CD14-positive monocyte (primary cell): ENCODE measurements at regions not wholly inside any gene's neighbourhood (a gene's known extent, or its start where the extent isn't known, plus 50 kb on each side); places are given as distances from the start of the nearest gene placed in this dataset.

ENCODE experiments used
- DNase-seq, 3 donors: peaks; one replicate each; pipeline ENCODE4 v3.0.0-alpha.2; 2011 to 2022
- H2AFZ ChIP-seq: 2 replicates; pipeline ENCODE4 v1.6.0; 2012; ENCODE audit warnings: mild to moderate bottlenecking, low read depth, low read length, inconsistent platforms; ENCODE audit not compliant: insufficient read depth, poor library complexity, severe bottlenecking
- H3K27ac ChIP-seq, 2 donors: 1 replicate in 1 of 2; 2 replicates in 1 of 2; pipeline ENCODE4 v1.5.1; 2012 to 2013; ENCODE audit warnings: low read length in 2 of 2, control low read depth in 1 of 2, inconsistent platforms in 1 of 2, low read depth in 1 of 2, mild to moderate bottlenecking in 1 of 2
- H3K27me3 ChIP-seq, 2 donors: one replicate each; pipeline versions ENCODE4 v1.6.0 to v1.6.1; 2011 to 2013; ENCODE audit warnings: low read length in 2 of 2; ENCODE audit not compliant: control insufficient read depth in 2 of 2, insufficient read depth in 2 of 2
- H3K36me3 ChIP-seq, 2 donors: replicated peaks in 1 of 2; 1 replicate in 1 of 2; 2 replicates in 1 of 2; pipeline versions ENCODE4 v1.5.1 to v1.6.1; 2012 to 2013; ENCODE audit warnings: low read length in 2 of 2, control low read depth in 1 of 2, inconsistent platforms in 1 of 2, mild to moderate bottlenecking in 1 of 2; ENCODE audit not compliant: insufficient read depth in 2 of 2, control insufficient read depth in 1 of 2
- H3K4me1 ChIP-seq, 2 donors: 1 replicate in 1 of 2; 2 replicates in 1 of 2; pipeline versions ENCODE4 v1.5.1 to v1.6.1; 2012 to 2013; ENCODE audit warnings: low read length in 2 of 2, control low read depth in 1 of 2, inconsistent platforms in 1 of 2, mild to moderate bottlenecking in 1 of 2, moderate library complexity in 1 of 2; ENCODE audit not compliant: insufficient read depth in 2 of 2, control insufficient read depth in 1 of 2
- H3K4me2 ChIP-seq: replicated peaks from 2 replicates; pipeline ENCODE3; 2012; ENCODE audit warnings: low read length, moderate library complexity, mild to moderate bottlenecking; ENCODE audit not compliant: poor library complexity, severe bottlenecking; ENCODE audit errors: extremely low read depth
- H3K4me3 ChIP-seq, 3 experiments: fragments of 200-600 bp in 1 of 3; sonication (generic) in 1 of 3; replicated peaks in 1 of 3; 1 replicate in 2 of 3; 2 replicates in 1 of 3; pipeline ENCODE4 v1.5.1; 2011 to 2013; ENCODE audit warnings: low read length in 3 of 3, mild to moderate bottlenecking in 3 of 3, control low read depth in 2 of 3, low read depth in 2 of 3, inconsistent platforms in 1 of 3, moderate library complexity in 1 of 3
- H3K79me2 ChIP-seq: 2 replicates; pipeline ENCODE4 v1.6.0; 2012; ENCODE audit warnings: mild to moderate bottlenecking, control low read depth, inconsistent platforms, low read length, moderate library complexity; ENCODE audit not compliant: insufficient read depth
- H3K9ac ChIP-seq: 2 replicates; pipeline ENCODE4 v1.6.0; 2017; ENCODE audit warnings: low read length, mild to moderate bottlenecking; ENCODE audit not compliant: insufficient read depth, poor library complexity, severe bottlenecking
- H3K9me3 ChIP-seq, 2 donors: replicated peaks in 1 of 2; 1 replicate in 1 of 2; 2 replicates in 1 of 2; pipeline versions ENCODE4 v1.5.1 to v1.6.1; 2012 to 2013; ENCODE audit warnings: low read length in 2 of 2, control low read depth in 1 of 2; ENCODE audit not compliant: control insufficient read depth in 1 of 2, insufficient read depth in 1 of 2
- H4K20me1 ChIP-seq: 2 replicates; pipeline ENCODE4 v1.6.0; 2012; ENCODE audit warnings: mild to moderate bottlenecking, low read length, control low read depth, moderate library complexity; ENCODE audit not compliant: insufficient read depth
- H3K27ac Mint-ChIP-seq, 7 donors: one replicate each; pipeline ENCODE4 v1.8.0; 2020; ENCODE audit warnings: mild to moderate bottlenecking in 7 of 7, mixed read lengths in 7 of 7, moderate library complexity in 6 of 7, inconsistent platforms in 2 of 7
- H3K27me3 Mint-ChIP-seq, 3 donors: one replicate each; pipeline ENCODE4 v1.8.0; 2021 to 2022; ENCODE audit warnings: low read depth in 3 of 3, mild to moderate bottlenecking in 3 of 3, mixed read lengths in 3 of 3, moderate library complexity in 3 of 3, inconsistent platforms in 1 of 3
- H3K36me3 Mint-ChIP-seq, 2 donors: one replicate each; pipeline ENCODE4 v1.8.0; 2020; ENCODE audit warnings: mixed read lengths in 2 of 2, inconsistent platforms in 1 of 2, mild to moderate bottlenecking in 1 of 2
- H3K4me1 Mint-ChIP-seq: one replicate; pipeline ENCODE4 v1.8.0; 2020; ENCODE audit warnings: mild to moderate bottlenecking, mixed read lengths
- H3K4me3 Mint-ChIP-seq, 2 donors: one replicate each; pipeline ENCODE4 v1.8.0; 2020; ENCODE audit warnings: mild to moderate bottlenecking in 2 of 2, mixed read lengths in 2 of 2, moderate library complexity in 1 of 2
- H3K9me3 Mint-ChIP-seq, 7 donors: one replicate each; pipeline ENCODE4 v1.8.0; 2020 to 2022; ENCODE audit warnings: mixed read lengths in 7 of 7, mild to moderate bottlenecking in 6 of 7, moderate library complexity in 6 of 7, inconsistent platforms in 2 of 7
- WGBS: methylation state at CpG from one replicate; pipeline ENCODE4 v1.1.5; 2013; ENCODE audit warnings: missing lambda C conversion rate; ENCODE audit not compliant: insufficient coverage; 5-methylcytosine and 5-hydroxymethylcytosine counted together
- intact Hi-C, 2 donors: fragments of 100-400 bp; cut with micrococcal nuclease; formaldehyde crosslinking; loops; one replicate each; pipeline versions ENCODE4 v1.15.0 to v1.15.1; 2023
- TF ChIP-seq, protein P1 (sequence below): fragments of 200-600 bp; IDR thresholded peaks from one replicate; pipeline ENCODE4 v1.8.0; 2022; ENCODE audit warnings: antibody characterized with exemption, mild to moderate bottlenecking

GRCh38 chr13:103895835-103896531 lies 829.8 kb upstream of the SLC10A2 start:
- Histone ChIP-seq H3K4me2 (no peak overlapping the region), H3K4me3 (no peak overlapping the region), H3K27ac (no peak overlapping the region), H3K27me3 (no peaks in the 10 kb centered on the region), H4K20me1 (no peaks in the 10 kb centered on the region), H2AFZ (no peak overlapping the region), H3K36me3 (no peaks in the 10 kb centered on the region), H3K79me2 (no peaks in the 10 kb centered on the region), H3K9me3 (peaks cover 7% of the 10 kb centered on the region in 2 donors), H3K9ac (no peak overlapping the region), H3K4me1 (no peaks in the 10 kb centered on the region)
- H3K36me3 Mint-ChIP-seq: no peaks in the 10 kb centered on the region
- no peak overlapping the region for H3K4me3 Mint-ChIP-seq
- TF ChIP-seq, protein P1, sequence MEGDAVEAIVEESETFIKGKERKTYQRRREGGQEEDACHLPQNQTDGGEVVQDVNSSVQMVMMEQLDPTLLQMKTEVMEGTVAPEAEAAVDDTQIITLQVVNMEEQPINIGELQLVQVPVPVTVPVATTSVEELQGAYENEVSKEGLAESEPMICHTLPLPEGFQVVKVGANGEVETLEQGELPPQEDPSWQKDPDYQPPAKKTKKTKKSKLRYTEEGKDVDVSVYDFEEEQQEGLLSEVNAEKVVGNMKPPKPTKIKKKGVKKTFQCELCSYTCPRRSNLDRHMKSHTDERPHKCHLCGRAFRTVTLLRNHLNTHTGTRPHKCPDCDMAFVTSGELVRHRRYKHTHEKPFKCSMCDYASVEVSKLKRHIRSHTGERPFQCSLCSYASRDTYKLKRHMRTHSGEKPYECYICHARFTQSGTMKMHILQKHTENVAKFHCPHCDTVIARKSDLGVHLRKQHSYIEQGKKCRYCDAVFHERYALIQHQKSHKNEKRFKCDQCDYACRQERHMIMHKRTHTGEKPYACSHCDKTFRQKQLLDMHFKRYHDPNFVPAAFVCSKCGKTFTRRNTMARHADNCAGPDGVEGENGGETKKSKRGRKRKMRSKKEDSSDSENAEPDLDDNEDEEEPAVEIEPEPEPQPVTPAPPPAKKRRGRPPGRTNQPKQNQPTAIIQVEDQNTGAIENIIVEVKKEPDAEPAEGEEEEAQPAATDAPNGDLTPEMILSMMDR: no peak
- H3K27me3 Mint-ChIP-seq: no peaks in the 10 kb centered on the region
- intact Hi-C loops: no loop called here
- no CpG with 5 or more reads among the region's 1 CpG for WGBS
- no peak for DNase-seq
- peaks cover 0 to 10% (median 2%) of the 10 kb centered on the region in 7 donors for H3K9me3 Mint-ChIP-seq
- H3K4me1 Mint-ChIP-seq: no peaks in the 10 kb centered on the region
- H3K27ac Mint-ChIP-seq: no peak overlapping the region

DNA sequence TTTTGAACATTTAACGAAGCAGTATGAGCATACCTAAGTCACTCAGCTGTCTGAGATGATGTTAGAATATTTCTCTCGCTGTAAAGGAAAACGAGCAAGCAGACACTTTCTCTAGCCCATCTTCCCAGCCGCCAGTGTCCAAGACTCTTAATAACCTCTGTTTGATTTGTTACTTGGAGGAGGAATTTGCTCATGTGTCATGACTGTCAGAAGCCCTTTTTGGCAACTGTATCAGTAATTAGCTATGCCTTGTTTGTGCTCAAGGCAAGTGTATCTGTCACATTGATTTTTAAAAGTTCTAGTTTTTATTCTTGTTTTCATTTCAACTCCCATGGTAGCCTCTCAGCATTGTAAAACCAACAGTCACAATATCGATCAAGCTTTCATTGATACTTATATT lies 828.4 kb upstream of the SLC10A2 start:
- WGBS: 100% methylated on average over 1 of the region's 5 CpGs
- Mint-ChIP-seq H3K4me1 (no peaks in the 10 kb centered on the region), H3K9me3 (peaks cover 0 to 10% (median 2%) of the 10 kb centered on the region in 7 donors), H3K27ac (no peak overlapping the region), H3K36me3 (no peaks in the 10 kb centered on the region), H3K27me3 (no peaks in the 10 kb centered on the region), H3K4me3 (no peak overlapping the region)
- H3K36me3 ChIP-seq: no peaks in the 10 kb centered on the region
- no peak for DNase-seq
- no peaks in the 10 kb centered on the region for H3K4me1 ChIP-seq
- intact Hi-C loops: no loop called here
- no peak overlapping the region for H3K4me3 ChIP-seq
- no peaks in the 10 kb centered on the region for H3K79me2 ChIP-seq
- peaks cover 7% of the 10 kb centered on the region in 2 donors for H3K9me3 ChIP-seq
- TF ChIP-seq, protein P1: no peak
- H3K27ac ChIP-seq: no peak overlapping the region
- H3K9ac ChIP-seq: no peak overlapping the region
- no peak overlapping the region for H3K4me2 ChIP-seq
- no peaks in the 10 kb centered on the region for H4K20me1 ChIP-seq
- no peaks in the 10 kb centered on the region for H3K27me3 ChIP-seq
- H2AFZ ChIP-seq: no peak overlapping the region
